GM10266 (cell line): ENCODE measurements at regions not wholly inside any gene's neighbourhood (a gene's known extent, or its start where the extent isn't known, plus 50 kb on each side); places are given as distances from the start of the nearest gene placed in this dataset.

ENCODE experiments used
- DNase-seq: peaks from one replicate; pipeline ENCODE4 v3.0.0; 2012; ENCODE audit errors: extremely low spot score
- TF ChIP-seq, protein P1 (sequence below): IDR thresholded peaks from 2 replicates; pipeline ENCODE4 v1.5.1; 2012; ENCODE audit warnings: mild to moderate bottlenecking, low read depth; ENCODE audit not compliant: control insufficient read depth, insufficient read depth; ENCODE audit errors: missing control alignments

DNA sequence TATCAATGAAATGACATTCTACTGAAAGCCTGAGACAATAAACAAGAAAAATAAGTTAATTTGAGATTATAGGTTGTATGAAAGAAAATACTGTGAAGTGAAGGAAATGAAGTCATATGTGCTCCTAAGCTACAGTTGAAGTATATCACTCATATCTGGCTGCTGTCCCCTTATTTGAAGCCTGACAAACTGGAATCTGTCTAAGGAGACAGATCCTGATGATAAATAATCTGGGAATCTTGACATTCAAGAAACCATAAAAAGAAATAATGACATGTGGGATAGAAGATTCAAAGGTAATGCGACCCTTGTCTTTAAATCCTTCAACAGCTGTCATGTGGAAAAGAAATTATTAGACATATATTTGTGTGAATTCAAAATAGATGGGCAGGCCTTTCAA lies 424.5 kb upstream of the LMCD1 start:
- no peak for DNase-seq
- TF ChIP-seq, protein P1, sequence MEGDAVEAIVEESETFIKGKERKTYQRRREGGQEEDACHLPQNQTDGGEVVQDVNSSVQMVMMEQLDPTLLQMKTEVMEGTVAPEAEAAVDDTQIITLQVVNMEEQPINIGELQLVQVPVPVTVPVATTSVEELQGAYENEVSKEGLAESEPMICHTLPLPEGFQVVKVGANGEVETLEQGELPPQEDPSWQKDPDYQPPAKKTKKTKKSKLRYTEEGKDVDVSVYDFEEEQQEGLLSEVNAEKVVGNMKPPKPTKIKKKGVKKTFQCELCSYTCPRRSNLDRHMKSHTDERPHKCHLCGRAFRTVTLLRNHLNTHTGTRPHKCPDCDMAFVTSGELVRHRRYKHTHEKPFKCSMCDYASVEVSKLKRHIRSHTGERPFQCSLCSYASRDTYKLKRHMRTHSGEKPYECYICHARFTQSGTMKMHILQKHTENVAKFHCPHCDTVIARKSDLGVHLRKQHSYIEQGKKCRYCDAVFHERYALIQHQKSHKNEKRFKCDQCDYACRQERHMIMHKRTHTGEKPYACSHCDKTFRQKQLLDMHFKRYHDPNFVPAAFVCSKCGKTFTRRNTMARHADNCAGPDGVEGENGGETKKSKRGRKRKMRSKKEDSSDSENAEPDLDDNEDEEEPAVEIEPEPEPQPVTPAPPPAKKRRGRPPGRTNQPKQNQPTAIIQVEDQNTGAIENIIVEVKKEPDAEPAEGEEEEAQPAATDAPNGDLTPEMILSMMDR: no peak

- no peak for DNase-seq
- TF ChIP-seq, protein P1: no peak
Measured at GRCh38 chr3:8080464-8080863, 421.2 kb upstream of the LMCD1 start.

DNA sequence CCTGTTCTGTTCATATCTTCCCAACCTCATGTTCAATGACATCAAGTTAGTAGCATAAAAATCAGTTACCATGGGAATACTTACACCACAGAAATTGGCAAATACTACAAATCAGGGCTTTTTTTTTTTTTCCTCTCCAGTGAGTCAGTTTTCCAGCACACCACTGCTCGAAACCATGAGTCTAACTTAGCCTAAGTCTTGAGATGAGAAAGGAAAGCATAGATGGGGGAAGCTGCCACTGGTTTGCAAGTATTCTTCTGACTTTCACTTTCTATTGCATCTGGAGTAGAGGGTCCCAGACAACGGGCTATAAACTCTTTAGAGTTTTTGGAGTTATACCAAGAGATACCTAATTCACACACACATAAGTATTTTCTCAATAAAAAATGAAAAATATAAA lies 416.1 kb upstream of the LMCD1 start:
- TF ChIP-seq, protein P1: no peak
- no peak for DNase-seq

DNA sequence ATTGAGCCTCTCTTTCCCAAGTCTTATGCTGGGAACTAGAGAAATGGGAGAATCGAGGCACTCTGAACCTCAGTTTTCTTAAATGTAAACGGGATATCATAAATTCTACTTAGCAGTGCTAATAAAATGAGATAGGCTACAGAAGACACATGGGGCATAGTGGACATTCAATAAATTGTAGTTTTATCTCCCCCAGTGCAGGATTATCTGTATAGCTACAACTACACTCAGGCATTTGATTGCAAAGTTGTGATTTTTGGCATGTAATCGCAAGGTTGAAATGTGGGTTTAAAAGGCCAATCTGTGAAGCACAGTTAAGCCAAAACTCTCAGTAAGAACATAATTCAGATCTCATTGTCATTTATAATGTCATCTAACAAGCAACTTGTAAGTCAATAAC lies 413.7 kb upstream of the LMCD1 start:
- no peak for DNase-seq
- TF ChIP-seq, protein P1: no peak

- DNase-seq: no peak
- TF ChIP-seq, protein P1: no peak
Measured at GRCh38 chr3:8094415-8094814, 407.2 kb upstream of the LMCD1 start.

- TF ChIP-seq, protein P1: no peak
- DNase-seq: no peak
Measured at GRCh38 chr3:8095724-8096123, 405.9 kb upstream of the LMCD1 start.

DNA sequence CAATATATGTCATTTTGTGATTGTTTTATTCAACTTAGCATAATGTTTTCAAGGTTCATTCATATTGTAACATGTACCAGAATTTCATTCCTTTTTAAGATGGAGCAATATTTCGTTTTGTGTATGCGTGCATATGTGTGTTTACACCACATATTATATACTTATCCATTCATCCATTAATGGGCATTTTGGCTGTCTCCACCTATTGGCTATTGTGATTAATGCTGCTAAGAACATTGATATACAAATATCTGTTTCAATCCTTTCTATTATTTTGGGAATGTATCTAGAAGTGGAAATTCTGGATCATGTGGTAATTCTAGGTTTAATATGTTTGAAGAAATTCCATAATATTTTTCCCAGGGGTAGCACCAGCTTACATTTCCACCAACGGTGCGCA lies 403.9 kb upstream of the LMCD1 start:
- DNase-seq: no peak
- TF ChIP-seq, protein P1: no peak
